NAMALWA (cell line): ENCODE measurements at regions not wholly inside any gene's neighbourhood (a gene's known extent, or its start where the extent isn't known, plus 50 kb on each side); places are given as distances from the start of the nearest gene placed in this dataset.

Experiments
- DNase-seq: peaks from one replicate; pipeline ENCODE4 v3.0.0-alpha.2; 2015; ENCODE audit warnings: low spot score

DNA sequence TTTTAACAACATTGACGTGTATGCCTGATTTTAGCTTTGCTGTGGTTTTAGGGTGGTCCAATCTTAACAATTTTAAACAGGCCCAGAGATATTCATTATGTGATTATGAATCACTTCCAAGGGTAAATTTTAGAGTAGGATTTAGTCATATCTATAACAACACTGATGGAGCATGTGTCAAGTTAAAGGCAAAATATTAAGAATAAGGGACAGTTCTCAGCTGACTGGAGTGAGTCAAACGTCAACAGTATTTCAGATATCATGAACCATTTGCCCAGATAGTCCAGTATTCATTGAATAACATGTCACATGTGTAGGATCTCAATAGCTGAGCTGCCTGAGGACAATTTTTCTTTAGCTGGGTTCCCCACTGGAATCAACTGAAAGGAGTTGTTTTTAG, 61.3 kb upstream of the VCX2 start:
- DNase-seq, result no peak

DNA sequence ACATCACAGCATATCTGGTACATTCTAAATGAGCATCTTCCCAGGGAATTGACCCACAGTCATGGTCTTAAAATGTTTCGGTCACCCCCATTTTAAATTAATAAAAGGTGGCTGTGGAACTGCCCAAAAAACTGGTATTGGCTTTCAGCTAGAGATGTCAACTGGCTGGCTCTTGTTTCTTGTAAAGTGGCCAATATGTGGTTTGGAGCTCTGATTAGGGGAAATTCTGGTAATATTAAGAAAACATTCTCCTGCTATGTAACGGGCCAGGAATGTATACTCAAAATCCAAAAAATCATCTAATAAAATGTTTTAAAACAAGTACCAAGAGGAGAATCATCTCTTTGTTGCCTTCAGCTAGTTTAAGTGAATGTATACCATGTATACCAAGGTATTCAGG, 62.0 kb upstream of the VCX2 start:
- no peak for DNase-seq

DNA sequence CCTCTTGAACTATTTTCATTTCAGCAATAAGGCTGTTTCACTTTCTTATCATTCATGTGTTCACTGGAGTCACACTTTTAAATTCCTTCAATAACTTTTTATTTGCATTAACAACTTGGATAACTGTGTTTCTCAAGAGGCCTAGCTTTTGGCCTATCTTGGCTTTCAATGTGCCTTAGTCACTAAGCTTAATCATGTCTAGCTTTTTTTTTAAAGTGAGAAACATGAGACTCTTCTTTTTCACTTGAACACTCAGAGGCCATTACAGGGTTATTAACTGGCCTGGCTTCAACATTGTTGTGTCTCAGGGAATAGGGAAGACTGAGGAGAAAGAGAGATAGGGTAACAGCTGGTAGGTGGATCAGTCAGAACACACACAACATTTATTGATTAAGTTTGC, 64.0 kb upstream of the VCX2 start:
- DNase-seq, result no peak

DNA sequence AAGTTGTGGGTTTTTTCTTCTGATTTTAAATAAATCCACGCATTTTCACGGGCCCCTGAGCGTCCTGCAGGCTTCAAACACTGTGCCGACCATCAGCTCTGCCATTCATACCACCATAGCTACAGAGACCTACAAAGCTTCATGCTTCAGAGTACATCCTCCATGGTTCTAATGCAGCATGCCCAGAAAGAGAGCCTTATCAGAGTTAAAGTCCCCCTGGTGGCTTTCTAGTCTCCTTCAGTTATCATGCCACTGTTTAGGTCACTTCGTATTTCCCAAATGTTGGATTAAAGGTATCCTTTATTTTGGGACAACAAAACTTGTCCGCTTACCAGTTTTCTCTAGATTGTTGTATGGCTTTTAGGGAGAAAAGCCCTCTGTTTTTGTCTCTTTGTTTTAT, 66.7 kb upstream of the VCX2 start:
- DNase-seq, result peak; percentile 2

DNA sequence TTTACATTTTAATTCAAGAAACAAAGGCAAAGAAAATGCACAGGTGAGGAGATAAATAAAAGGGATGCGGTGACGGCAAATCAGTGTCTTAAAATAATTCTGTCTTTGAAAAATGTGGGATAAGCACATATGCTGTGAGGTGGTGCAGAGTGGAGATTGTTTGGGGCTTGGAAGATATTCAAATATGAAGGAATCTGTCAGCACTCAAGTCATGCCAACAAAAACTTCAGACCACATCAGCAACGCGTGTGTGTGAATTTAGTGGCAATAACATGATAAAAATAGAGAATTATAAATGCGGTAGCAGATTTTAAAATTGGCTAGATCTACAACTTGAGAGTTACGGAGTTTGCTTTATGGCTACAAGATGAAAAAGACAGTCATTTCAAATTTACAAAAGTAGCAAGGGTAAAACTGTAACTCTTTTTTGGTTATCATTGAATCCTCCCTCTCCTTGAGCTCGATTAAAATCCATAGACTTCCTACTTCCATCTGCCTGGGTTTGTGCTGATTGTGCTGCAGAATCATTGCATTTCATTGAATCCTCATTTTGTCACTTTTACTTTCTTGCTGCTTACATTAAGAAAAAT, 71.5 kb upstream of the VCX2 start:
- no peak for DNase-seq

DNA sequence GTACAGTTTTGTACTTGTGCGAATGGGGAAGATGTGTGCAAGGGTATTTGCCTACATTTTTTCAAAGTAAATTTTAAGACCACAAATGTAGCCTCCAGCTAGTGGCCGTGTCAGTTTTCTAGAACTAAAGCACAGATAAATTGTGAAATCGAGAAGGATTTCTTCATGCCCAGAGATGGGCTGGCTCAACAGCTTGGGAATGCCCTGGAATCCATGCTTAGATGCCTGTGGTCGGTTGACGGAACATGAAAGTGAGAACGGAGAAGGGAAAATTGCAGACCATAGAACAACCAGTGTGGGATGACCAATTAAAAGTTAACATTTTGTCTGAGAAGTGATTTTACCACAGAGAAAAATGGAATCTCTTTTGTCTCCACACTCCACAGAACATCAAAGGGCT, 73.2 kb upstream of the VCX2 start:
- no peak for DNase-seq

DNA sequence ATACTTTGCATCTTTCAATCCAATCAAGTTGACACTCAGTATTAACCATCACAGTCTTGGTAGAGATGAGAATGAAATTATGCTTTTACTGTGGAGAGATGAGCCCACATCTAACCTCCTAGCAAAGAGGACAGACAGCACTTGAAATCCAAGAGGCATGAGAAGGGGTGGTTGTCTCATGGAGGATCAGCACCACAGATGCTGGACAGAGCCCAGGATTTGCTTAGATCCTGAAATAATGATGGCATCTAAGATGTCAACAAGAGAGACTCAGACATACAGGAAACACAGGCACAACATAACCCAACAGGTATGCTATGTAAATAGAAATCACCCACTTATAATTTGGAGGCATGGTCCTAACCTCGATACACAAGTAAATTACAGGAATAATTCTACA, 74.3 kb upstream of the VCX2 start:
- no peak for DNase-seq

DNA sequence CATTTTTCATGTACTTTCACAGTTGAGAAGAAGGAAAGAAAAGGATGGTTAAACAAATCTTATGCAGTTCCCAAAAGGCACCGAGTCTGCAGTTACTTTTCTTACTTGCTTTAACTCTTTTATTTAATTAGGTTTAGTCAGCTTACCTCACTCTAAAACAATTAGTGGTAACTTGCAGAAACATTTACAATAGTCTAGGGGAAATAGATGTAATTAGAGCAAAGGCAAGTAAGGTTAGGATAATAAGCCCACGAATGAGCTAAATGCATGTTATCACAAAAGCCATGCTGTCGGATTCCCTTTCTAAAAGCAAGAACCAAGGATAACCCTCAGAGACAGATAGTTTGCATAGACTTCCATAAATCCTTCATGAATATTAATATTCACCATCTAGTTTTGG, 82.0 kb upstream of the VCX2 start:
- DNase-seq, result no peak

DNA sequence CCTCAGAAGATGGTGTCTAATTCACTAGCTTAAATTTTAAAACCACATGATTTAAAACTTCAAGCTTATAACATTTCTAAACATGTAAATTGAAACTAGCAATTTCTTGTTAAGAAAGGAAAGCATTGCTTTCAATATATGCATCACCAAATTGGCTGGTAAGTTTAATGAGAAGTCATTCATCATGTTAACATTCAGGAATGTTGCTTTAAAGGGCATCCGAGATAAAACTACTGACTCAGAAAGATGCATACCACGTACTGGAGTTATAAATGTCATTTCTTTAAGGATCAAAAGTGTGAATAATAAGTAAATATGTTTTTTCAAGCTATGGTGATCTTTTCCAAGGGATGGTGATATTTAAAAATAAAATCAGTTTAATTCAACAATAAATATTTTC, 83.3 kb upstream of the VCX2 start:
- no peak for DNase-seq

DNA sequence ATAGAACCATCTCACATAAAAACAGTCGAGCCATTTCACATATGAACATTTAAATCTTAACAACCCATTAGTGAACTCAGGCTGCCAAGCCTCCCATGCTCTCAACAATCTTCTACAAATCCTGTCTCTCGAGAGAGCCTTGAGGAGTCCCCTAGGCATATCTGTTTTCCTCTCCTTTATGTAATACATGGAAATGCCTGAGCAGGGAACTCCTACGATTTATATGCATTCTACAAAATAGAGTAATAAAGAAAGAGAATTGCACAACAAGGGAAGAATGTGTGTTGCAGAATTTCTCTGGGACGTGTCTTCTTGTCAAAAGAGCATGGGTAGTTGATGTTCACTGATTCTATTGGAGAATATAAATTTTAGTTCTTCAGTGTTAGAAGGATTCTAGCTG, 101.8 kb upstream of the VCX2 start:
- DNase-seq, result no peak

DNA sequence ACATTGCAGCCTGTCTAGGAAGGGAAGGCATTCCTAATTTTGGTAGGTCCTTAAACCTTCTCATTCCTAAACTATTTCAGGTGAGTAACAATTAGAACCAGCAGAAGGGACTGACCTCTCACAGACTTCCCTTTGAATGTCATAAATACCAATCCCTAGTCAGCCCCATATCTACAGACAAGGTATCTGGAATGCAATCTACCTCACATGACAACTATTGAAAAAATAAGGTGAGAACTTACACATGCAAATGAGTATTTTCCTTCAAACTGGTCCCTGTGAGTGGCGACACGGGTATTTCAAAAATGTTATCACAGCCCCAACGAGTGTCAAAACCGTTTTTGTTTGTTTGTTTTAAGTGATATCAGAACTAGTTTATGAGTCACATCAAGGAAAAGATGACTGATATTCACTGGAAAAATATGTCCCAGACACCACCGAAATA, 102.4 kb upstream of the VCX2 start:
- DNase-seq, result no peak

DNA sequence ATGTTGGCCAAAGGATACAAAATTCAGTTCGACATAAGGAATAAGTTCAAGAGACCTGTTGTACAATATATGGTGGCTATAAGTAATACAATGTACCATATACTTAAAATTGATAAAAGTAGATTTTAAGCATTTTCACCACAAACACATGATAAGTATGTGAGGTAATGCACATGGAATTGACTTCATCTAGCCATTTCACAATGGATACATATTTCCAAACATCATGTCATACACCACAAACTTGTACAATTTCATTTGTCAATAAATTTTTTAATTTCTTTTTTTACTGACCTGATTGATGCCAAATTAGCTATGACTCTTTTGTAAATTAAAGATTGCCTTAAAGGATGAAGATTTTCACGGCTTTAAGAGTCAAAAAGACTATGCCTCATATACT, 103.1 kb upstream of the VCX2 start:
- no peak for DNase-seq

DNA sequence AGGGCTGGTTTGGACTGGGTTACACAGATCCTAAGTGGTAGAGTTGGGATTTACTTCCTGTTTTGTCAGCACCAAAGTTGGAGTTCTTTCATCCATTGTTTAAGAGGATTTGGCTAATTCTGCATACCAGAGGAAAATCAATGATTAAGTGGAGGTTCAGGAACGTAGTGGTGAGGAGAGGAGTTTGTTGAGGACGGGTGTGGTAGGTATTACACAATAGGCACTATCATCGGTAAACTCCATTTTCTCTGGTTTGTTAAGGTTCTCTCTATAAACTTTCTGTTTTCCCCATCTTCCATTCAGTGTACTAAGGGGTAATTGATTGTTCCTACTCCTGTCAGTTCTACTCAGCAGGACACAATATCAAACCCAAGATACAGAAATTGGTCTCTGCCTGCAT, 107.5 kb upstream of the VCX2 start:
- DNase-seq, result no peak

DNA sequence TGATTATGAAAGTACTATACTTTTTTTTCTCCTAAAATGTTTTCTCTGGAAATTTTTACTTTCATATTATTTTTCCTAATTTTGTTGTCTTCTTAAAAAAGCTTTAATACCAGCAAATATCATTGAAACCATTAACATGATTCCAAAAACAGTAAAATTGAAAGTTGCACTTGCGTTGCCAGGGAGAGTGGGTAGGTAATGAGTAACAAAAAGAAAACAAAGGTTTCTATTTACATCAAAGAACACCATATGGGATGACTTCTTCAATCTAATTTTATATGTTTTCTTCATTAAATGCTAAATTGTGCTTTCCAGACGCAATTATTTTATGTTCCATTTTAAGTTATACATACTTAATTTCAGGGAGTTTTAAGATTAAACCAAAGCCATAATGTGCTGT, 108.3 kb upstream of the VCX2 start:
- DNase-seq, result no peak

DNA sequence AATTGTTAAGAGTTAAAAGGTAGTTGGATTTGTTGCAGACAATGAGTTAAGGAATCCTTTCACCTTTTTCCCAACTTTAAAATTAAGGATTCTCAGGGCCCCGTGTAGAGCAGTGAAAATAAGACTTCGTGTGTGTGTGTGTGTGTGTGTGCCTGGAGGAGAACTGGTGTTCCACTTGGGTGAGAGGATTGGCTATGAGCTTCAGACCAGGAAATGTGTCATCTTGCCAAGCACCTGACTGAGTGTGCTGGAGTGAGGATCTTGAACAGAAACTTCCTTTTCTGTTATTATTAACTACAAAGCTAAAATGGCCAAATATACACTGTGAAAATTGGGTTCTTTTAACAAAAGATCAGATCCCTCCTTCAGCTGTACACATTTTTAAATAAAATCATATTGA, 113.1 kb upstream of the VCX2 start:
- DNase-seq, result no peak

DNA sequence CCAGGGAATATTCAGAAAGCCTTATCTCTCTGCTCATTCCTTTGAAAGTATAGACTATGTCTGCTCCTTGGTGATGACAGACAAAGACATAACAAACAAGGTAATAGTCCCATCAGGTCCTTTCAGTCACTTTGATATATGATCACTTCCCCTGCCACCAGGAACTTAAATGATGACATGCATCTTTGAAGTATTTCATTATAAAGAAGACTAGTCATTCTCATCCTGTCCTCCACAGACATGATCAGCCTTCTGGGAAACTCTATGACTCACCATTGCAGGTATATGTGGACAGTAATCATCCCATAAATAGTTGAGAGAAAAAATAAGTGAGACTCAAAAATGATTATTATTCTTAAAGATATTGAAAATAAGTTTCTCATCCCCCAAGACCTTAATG, 117.5 kb upstream of the VCX2 start:
- DNase-seq, result no peak

DNA sequence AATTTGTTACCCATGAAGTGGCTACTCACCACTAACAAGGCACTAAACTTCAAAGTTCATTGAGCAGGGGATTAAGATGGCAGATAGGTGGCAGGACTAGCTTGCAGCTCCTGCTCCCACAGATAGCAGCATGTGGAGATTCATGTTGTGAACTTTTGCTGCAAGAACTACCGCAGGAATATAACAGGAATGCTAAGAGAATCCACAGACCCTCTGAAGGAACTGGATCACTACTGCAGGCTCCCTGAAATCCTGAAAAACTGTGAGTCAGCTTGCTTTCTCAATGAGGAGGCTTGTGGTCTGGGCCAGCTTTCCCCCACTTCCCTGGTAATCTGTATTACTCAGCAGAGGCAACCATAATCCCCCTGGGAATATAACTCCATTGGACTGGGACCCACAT, 118.5 kb upstream of the VCX2 start:
- DNase-seq, result no peak

DNA sequence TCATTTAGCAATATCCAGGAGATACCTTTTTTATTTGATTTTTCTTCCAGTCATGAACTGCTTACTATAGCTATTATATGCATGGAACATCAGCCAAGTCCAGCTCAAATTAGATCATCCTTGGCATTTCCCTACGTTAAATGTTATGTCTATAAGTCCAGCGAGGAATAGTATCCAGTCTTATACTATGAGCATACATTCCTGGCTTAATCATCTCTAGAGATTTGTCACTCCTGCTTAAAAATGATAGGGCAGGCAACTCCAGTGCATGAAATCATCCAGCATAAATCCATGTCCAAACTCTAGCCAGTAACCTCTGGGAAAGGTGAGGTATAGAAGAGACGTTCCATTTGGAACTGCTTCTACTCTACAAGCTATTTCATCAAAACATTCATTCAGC, 126.7 kb upstream of the VCX2 start:
- no peak for DNase-seq

DNA sequence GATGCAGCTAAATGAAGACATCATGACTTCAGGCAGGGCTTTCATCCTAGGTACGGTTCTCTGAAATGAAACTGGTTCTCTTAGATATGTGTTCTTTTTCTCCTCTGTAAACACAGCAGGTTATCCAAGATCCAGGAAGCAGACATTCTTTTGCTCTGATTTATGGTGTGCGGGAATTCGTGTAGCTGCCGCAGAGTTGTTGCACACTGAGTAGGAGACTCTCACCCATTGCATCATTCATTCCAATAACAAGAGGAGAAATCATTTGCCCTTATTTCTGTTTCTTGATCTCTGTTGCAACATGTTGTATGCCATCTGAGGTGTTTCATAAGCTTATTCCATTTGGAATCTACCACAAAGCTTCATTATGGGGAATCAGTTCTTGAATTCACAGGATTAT, 133.6 kb upstream of the VCX2 start:
- no peak for DNase-seq

DNA sequence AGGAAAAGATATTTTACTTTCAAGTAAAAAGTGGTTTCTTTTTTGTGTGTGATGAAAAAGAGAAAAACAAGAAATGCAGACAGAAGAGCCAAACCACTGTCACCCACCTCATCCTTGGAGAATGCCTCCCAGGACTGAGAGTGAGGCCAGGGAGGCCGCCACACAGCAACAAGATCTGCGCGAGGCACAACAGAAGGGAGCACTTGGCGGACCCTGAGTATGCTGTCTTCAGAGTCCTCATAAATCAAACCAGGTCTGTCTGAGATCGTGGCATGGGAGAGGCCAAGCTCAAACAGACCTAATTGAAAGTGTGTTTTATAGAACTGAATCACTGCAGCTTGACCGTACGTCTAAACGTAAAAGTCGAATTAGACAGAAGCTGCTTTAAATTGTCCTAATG, 134.3 kb upstream of the VCX2 start:
- DNase-seq, result no peak

DNA sequence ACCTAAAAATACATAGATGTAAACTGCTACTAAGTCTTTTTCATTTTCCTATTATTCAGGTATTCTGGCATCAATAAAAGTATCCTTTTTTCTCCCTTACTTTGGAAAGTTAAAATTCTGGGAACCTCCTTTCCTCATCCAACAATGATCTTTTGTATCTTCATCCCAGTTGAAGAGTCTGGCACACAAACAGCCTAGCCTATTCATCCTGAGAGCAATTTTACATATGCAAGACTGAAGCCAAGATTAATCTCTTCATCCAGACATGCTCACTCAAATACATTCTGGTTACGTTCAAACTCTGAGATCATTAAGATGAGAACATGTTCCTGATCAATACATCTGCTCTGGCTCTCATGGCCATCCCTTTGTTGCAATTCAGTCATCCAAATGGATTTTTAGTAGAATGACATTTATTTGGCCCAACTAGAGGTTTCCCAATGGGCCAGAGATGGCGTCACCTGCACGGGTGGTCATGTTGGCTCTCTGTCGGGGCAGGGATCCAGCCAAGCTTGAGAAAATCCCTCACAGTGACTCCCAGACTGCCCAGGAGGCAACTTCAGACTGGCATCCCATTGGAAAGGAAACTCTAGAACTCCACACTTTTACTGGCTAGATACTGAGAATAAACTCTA, 135.3 kb upstream of the VCX2 start:
- DNase-seq, result no peak

DNA sequence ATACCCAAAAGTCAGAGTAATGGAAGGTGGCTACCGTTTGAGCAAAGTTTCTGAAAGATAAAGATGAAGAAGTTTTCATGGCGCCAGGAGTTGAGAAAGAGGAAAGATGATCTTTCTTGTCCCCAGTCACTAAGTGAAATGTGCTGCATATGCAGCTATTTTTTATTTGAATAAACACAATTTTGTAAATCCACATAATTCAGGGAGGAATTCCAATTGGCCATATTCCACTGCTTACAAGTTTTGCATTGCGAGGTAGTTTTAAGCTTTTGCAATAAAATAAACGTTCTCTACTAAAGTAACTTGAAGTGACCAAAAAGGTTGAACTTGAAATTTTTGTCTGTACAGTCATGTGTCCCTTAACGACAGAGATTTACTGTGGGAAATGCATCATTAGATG, 139.3 kb upstream of the VCX2 start:
- DNase-seq, result no peak

DNA sequence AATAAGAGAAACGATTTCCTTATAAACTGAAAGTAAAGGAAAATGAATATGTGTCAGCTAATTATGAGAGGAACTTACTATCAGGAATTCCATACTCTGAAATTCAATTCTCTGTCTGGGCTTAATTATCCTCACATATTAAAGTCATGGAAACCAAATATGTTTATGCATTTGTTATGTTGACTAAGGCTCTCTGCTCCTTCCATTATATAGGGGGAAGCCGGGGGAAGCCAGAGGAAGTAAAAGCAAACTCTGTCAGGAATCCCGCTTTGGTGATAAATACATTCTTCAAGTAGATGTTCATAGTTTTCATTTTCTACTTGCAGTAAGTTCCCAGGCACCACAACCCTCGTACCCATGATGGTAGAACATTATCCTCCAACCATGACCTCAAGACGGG, 142.8 kb upstream of the VCX2 start:
- no peak for DNase-seq

DNA sequence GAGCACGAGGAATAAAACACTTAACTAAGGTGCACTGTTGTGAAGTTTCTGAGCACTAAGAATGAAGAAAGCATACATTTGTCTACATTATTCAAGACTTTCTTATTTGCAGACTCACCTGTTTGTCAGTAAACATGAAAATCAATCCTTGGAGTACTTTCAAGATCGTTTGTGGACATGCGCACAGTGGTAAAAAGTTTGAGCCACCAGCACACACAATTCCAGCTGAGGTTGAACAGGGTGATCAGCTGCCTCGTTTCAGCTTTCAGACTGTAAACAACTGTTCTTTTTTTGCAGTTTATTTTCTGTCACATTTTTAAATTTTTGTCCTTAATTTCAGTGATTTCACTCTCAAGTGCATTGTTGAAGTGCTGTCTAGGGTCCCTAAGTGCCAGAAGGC, 143.8 kb upstream of the VCX2 start:
- no peak for DNase-seq

DNA sequence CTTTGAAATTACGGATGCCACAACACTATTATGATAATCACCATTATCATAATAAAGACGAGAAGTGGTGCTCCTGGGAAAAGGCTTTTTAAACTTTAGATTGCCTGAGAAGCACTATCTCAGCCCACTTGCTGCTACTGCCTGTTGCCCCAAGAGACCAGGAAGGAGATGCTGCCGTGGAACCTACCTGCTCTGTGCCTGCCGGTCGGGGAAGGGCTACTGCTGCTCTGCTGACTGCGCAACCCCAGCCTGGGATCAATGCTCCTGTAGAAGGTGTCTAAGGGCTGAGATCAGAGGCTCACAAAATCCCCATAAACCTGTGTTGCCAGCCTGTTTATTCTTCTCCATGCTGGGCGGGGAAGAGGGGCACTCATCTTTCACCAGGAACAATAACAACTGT, 145.3 kb upstream of the VCX3B start:
- no peak for DNase-seq
